ENCODE measurements at regions not wholly inside any gene's neighbourhood (a gene's known extent, or its start where the extent isn't known, plus 50 kb on each side); places are given as distances from the start of the nearest gene placed in this dataset.

- TF ChIP-seq, protein P1, sequence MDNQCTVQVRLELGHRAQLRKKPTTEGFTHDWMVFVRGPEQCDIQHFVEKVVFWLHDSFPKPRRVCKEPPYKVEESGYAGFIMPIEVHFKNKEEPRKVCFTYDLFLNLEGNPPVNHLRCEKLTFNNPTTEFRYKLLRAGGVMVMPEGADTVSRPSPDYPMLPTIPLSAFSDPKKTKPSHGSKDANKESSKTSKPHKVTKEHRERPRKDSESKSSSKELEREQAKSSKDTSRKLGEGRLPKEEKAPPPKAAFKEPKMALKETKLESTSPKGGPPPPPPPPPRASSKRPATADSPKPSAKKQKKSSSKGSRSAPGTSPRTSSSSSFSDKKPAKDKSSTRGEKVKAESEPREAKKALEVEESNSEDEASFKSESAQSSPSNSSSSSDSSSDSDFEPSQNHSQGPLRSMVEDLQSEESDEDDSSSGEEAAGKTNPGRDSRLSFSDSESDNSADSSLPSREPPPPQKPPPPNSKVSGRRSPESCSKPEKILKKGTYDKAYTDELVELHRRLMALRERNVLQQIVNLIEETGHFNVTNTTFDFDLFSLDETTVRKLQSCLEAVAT (IDR thresholded peaks at IDR 0.05): peak; percentile 19
- TF ChIP-seq CBX5 (IDR thresholded peaks at IDR 0.05; ENCODE audit: low read depth) (no peak), MEF2B (IDR thresholded peaks at IDR 0.05; ENCODE audit: partially characterized antibody, poor library complexity, severe bottlenecking) (peak; percentile 84), HDAC2 (IDR thresholded peaks at IDR 0.05) (no peak), SUZ12 (IDR thresholded peaks at IDR 0.05; ENCODE audit: unreplicated experiment) (no peak), CUX1 (IDR thresholded peaks at IDR 0.05; ENCODE audit: insufficient replicate concordance, low read depth, low read length) (no peak), ZNF217 (IDR thresholded peaks at IDR 0.05) (no peak), ZNF622 (IDR thresholded peaks at IDR 0.05) (no peak), TCF12 (IDR thresholded peaks at IDR 0.05; ENCODE audit: low read depth, low read length) (0 out of 2 replicates have a peak, but pooled peaks have one; percentile 11), TAF1 (IDR thresholded peaks at IDR 0.05; ENCODE audit: borderline replicate concordance, low read depth, low read length) (no peak)
These were observed 50.0 kb upstream of the EZR start (continued) for GRCh38 chr6:158868890-158869825.
